H9 (cell line): ENCODE measurements at regions not wholly inside any gene's neighbourhood (a gene's known extent, or its start where the extent isn't known, plus 50 kb on each side); places are given as distances from the start of the nearest gene placed in this dataset.

Experiments used
- DNase-seq: peaks from one replicate; pipeline ENCODE4 v3.0.0-alpha.2; 2017
- H2AFZ ChIP-seq: one replicate; pipeline ENCODE4 v1.6.1; 2013; ENCODE audit warnings: mild to moderate bottlenecking, low read length, control low read depth, moderate library complexity
- H2AK5ac ChIP-seq: 2 replicates; pipeline ENCODE4 v1.6.1; 2013; ENCODE audit warnings: low read length, control low read depth, mixed read lengths; ENCODE audit not compliant: insufficient read length
- H2BK120ac ChIP-seq: one replicate; pipeline ENCODE4 v1.6.1; 2013; ENCODE audit warnings: low read depth, mild to moderate bottlenecking, low read length, control low read depth, inconsistent platforms; ENCODE audit not compliant: poor library complexity, severe bottlenecking
- H2BK12ac ChIP-seq: 2 replicates; pipeline ENCODE4 v1.6.1; 2013; ENCODE audit warnings: low read length, control low read depth, mixed read lengths, low read depth; ENCODE audit not compliant: insufficient read length
- H2BK15ac ChIP-seq: 2 replicates; pipeline ENCODE4 v1.6.1; 2013; ENCODE audit warnings: low read depth, low read length, control low read depth
- H2BK20ac ChIP-seq: one replicate; pipeline ENCODE4 v1.6.1; 2013; ENCODE audit warnings: low read depth, mild to moderate bottlenecking, low read length, control low read depth, inconsistent platforms; ENCODE audit not compliant: poor library complexity, severe bottlenecking
- H2BK5ac ChIP-seq: 2 replicates; pipeline ENCODE4 v1.6.1; 2013; ENCODE audit warnings: low read length, control low read depth, mixed read lengths; ENCODE audit not compliant: insufficient read length
- H3K14ac ChIP-seq: 2 replicates; pipeline ENCODE4 v1.6.1; 2013; ENCODE audit warnings: low read length, control low read depth; ENCODE audit not compliant: insufficient read depth
- H3K18ac ChIP-seq: 2 replicates; pipeline ENCODE4 v1.6.1; 2013; ENCODE audit warnings: low read depth, mild to moderate bottlenecking, mixed read lengths, low read length, control low read depth; ENCODE audit not compliant: insufficient read length
- H3K23ac ChIP-seq: 2 replicates; pipeline ENCODE4 v1.6.1; 2013; ENCODE audit warnings: low read length, control low read depth, mixed read lengths, low read depth; ENCODE audit not compliant: insufficient read length
- H3K23me2 ChIP-seq: 2 replicates; pipeline ENCODE4 v1.6.1; 2013; ENCODE audit warnings: low read depth, mild to moderate bottlenecking, mixed read lengths, low read length, control low read depth; ENCODE audit not compliant: insufficient read length, poor library complexity, severe bottlenecking
- H3K27ac ChIP-seq: 2 replicates; pipeline ENCODE4 v1.5.1; 2013; ENCODE audit warnings: low read length, control low read depth, mixed read lengths, low read depth; ENCODE audit not compliant: insufficient read length
- H3K27me3 ChIP-seq: 2 replicates; pipeline ENCODE4 v1.6.1; 2013; ENCODE audit warnings: low read length, control low read depth, inconsistent platforms; ENCODE audit not compliant: insufficient read depth
- H3K4ac ChIP-seq: 2 replicates; pipeline ENCODE4 v1.6.1; 2013; ENCODE audit warnings: low read depth, mild to moderate bottlenecking, control low read depth, inconsistent platforms, low read length, moderate library complexity
- H3K4me1 ChIP-seq: 2 replicates; pipeline ENCODE4 v1.6.1; 2013; ENCODE audit warnings: low read length, control low read depth, inconsistent platforms; ENCODE audit not compliant: insufficient read depth
- H3K4me2 ChIP-seq: 2 replicates; pipeline ENCODE4 v1.6.1; 2013; ENCODE audit warnings: low read length, control low read depth, mixed read lengths; ENCODE audit not compliant: insufficient read length, insufficient read depth
- H3K56ac ChIP-seq: 2 replicates; pipeline ENCODE4 v1.6.1; 2013; ENCODE audit warnings: low read depth, mild to moderate bottlenecking, mixed read lengths, low read length, control low read depth; ENCODE audit not compliant: insufficient read length
- H3K79me1 ChIP-seq: 2 replicates; pipeline ENCODE4 v1.6.1; 2013; ENCODE audit warnings: low read depth, mild to moderate bottlenecking, moderate library complexity, low read length, control low read depth, inconsistent platforms; ENCODE audit not compliant: insufficient read depth, poor library complexity, severe bottlenecking
- H3K79me2 ChIP-seq: 2 replicates; pipeline ENCODE4 v1.6.1; 2013; ENCODE audit warnings: low read length, control low read depth, inconsistent platforms; ENCODE audit not compliant: insufficient read depth
- H3K9ac ChIP-seq: 2 replicates; pipeline ENCODE4 v1.6.1; 2013; ENCODE audit warnings: low read length, control low read depth, mixed read lengths; ENCODE audit not compliant: insufficient read length; ENCODE audit errors: extremely low read depth
- H3K9me3 ChIP-seq: one replicate; pipeline ENCODE4 v1.6.1; 2013; ENCODE audit warnings: low read depth, low read length, inconsistent platforms; ENCODE audit not compliant: control insufficient read depth
- H3T11ph ChIP-seq: one replicate; pipeline ENCODE4 v1.6.1; 2013; ENCODE audit warnings: mild to moderate bottlenecking, low read length, control low read depth, inconsistent platforms
- H4K20me1 ChIP-seq: one replicate; pipeline ENCODE4 v1.6.1; 2013; ENCODE audit not compliant: control insufficient read depth, insufficient read length, insufficient read depth
- H4K5ac ChIP-seq: 2 replicates; pipeline ENCODE4 v1.6.1; 2013; ENCODE audit warnings: low read depth, mild to moderate bottlenecking, mixed read lengths, low read length, control low read depth; ENCODE audit not compliant: insufficient read length
- H4K8ac ChIP-seq: replicated peaks from 2 replicates; pipeline ENCODE4 v1.6.1; 2013; ENCODE audit warnings: low read length, control low read depth, mixed read lengths, low read depth; ENCODE audit not compliant: insufficient read length
- H4K91ac ChIP-seq: 2 replicates; pipeline ENCODE4 v1.6.1; 2013; ENCODE audit warnings: low read depth, mild to moderate bottlenecking, moderate library complexity, mixed read lengths, low read length, control low read depth; ENCODE audit not compliant: insufficient read length
- H3K27ac Mint-ChIP-seq, 3 experiments: 2 replicates in 2 of 3; 3 replicates in 1 of 3; pipeline ENCODE4 v1.8.0; 2020 to 2021; ENCODE audit warnings: mixed read lengths in 3 of 3, mild to moderate bottlenecking in 1 of 3, moderate library complexity in 1 of 3
- H3K27me3 Mint-ChIP-seq: 2 replicates; pipeline ENCODE4 v1.8.0; 2021; ENCODE audit warnings: low read depth, mild to moderate bottlenecking, moderate library complexity, mixed read lengths
- H3K36me3 Mint-ChIP-seq, 3 experiments: 2 replicates in 2 of 3; 3 replicates in 1 of 3; pipeline ENCODE4 v1.8.0; 2020 to 2021; ENCODE audit warnings: low read depth in 3 of 3, mixed read lengths in 3 of 3; ENCODE audit not compliant: insufficient read depth in 1 of 3
- H3K4me1 Mint-ChIP-seq, 2 experiments: 2 replicates each; pipeline ENCODE4 v1.8.0; 2020; ENCODE audit warnings: mixed read lengths in 2 of 2
- H3K4me3 Mint-ChIP-seq, 2 experiments: 2 replicates in 1 of 2; 3 replicates in 1 of 2; pipeline ENCODE4 v1.8.0; 2020 to 2021; ENCODE audit warnings: mild to moderate bottlenecking in 2 of 2, mixed read lengths in 2 of 2, moderate library complexity in 1 of 2
- H3K9me3 Mint-ChIP-seq, 2 experiments: 2 replicates in 1 of 2; 3 replicates in 1 of 2; pipeline ENCODE4 v1.8.0; 2020; ENCODE audit warnings: mild to moderate bottlenecking in 2 of 2, mixed read lengths in 2 of 2, moderate library complexity in 1 of 2
- CTCF ChIP-seq: fragments of 200-600 bp; sonication (generic); conservative IDR thresholded peaks from 3 replicates; pipeline ENCODE4 v1.8.0; 2021; ENCODE audit warnings: antibody characterized with exemption, mild to moderate bottlenecking
- WGBS: extraction: QIAGEN DNeasy Blood & Tissue Kit; methylation state at CpG from one replicate; pipeline ENCODE4 v1.1.7; 2013; ENCODE audit warnings: missing lambda C conversion rate, low lambda C conversion rate, mixed read lengths; ENCODE audit not compliant: insufficient read length; ENCODE audit errors: extremely low coverage; 5-methylcytosine and 5-hydroxymethylcytosine counted together

- no peaks in the 10 kb centered on the region for H3K79me2 ChIP-seq
- H3K79me1 ChIP-seq: no peaks in the 10 kb centered on the region
- no peak overlapping the region for H3T11ph ChIP-seq
- Mint-ChIP-seq H3K27me3 (peaks cover 40% of the 10 kb centered on the region), H3K9me3 (peaks cover 62 to 65% of the 10 kb centered on the region in 2 experiments), H3K36me3 (no peaks in the 10 kb centered on the region; a peak in 3 of 7 replicates), H3K4me1 (peaks cover 13 to 16% of the 10 kb centered on the region in 2 experiments), H3K27ac (no peak overlapping the region), H3K4me3 (no peak overlapping the region)
- H3K27ac ChIP-seq: no peak overlapping the region
- TF ChIP-seq CTCF: no peak
- H2AK5ac ChIP-seq: no peak overlapping the region
- no peak overlapping the region for H4K91ac ChIP-seq
- peaks cover 3% of the 10 kb centered on the region; the same call in 1 of the 2 replicates for H3K4me1 ChIP-seq
- H3K56ac ChIP-seq: no peak overlapping the region
- H4K8ac ChIP-seq: no peak overlapping the region
- no peak overlapping the region for H2BK5ac ChIP-seq
- H3K14ac ChIP-seq: no peak overlapping the region
- no peaks in the 10 kb centered on the region for H4K20me1 ChIP-seq
- H2BK120ac ChIP-seq: no peak overlapping the region
- no peak overlapping the region for H3K4me2 ChIP-seq
- no peak overlapping the region for H2BK20ac ChIP-seq
- no peaks in the 10 kb centered on the region; the same call in 1 of the 2 replicates for H3K27me3 ChIP-seq
- no peak overlapping the region for H3K18ac ChIP-seq
- no peak overlapping the region for H2BK15ac ChIP-seq
- no peak overlapping the region for H3K4ac ChIP-seq
- H2BK12ac ChIP-seq: no peak overlapping the region
- DNase-seq: no peak
- peaks cover 8% of the 10 kb centered on the region for H3K23me2 ChIP-seq
- WGBS: no CpG with 5 or more reads among the region's 13 CpGs
- H4K5ac ChIP-seq: no peak overlapping the region
- H3K9ac ChIP-seq: no peak overlapping the region
- H3K23ac ChIP-seq: no peak overlapping the region
- H3K9me3 ChIP-seq: no peaks in the 10 kb centered on the region
- H2AFZ ChIP-seq: no peak overlapping the region
Observed at GRCh38 chrX:40262157-40263013, 164.6 kb upstream of the BCOR start.
